Ishikawa (cell line): ENCODE measurements at regions not wholly inside any gene's neighbourhood (a gene's known extent, or its start where the extent isn't known, plus 50 kb on each side); places are given as distances from the start of the nearest gene placed in this dataset.

Experiments used
- CEBPB ChIP-seq: IDR thresholded peaks from 2 replicates; pipeline ENCODE4 v1.6.1; 2012
- EGR1 ChIP-seq: IDR thresholded peaks from 2 replicates; pipeline ENCODE4 v1.6.1; 2012
- EP300 ChIP-seq: IDR thresholded peaks from 2 replicates; pipeline ENCODE4 v1.6.1; 2012; ENCODE audit warnings: borderline replicate concordance
- FOXM1 ChIP-seq: IDR thresholded peaks from 2 replicates; pipeline ENCODE4 v1.6.1; 2012; ENCODE audit warnings: low read depth, borderline replicate concordance
- NFIC ChIP-seq: IDR thresholded peaks from 2 replicates; pipeline ENCODE4 v1.6.1; 2012
- RAD21 ChIP-seq: IDR thresholded peaks from 2 replicates; pipeline ENCODE4 v1.6.1; 2012; ENCODE audit warnings: low read depth
- TAF1 ChIP-seq: IDR thresholded peaks from 2 replicates; pipeline ENCODE4 v1.6.1; 2012; ENCODE audit warnings: low read depth, mild to moderate bottlenecking
- TCF12 ChIP-seq: IDR thresholded peaks from 2 replicates; pipeline ENCODE4 v1.6.1; 2012; ENCODE audit warnings: low read depth
- TEAD4 ChIP-seq: IDR thresholded peaks from 2 replicates; pipeline ENCODE4 v1.6.1; 2012
- YY1 ChIP-seq: IDR thresholded peaks from 2 replicates; pipeline ENCODE4 v1.6.1; 2012; ENCODE audit warnings: low read depth
- TF ChIP-seq, protein P1 (sequence below): IDR thresholded peaks from 2 replicates; pipeline ENCODE4 v1.6.1; 2012
- TF ChIP-seq, protein P2 (sequence below): IDR thresholded peaks from 2 replicates; pipeline ENCODE4 v1.6.1; 2012
- TF ChIP-seq, protein P3 (sequence below): IDR thresholded peaks from 2 replicates; pipeline ENCODE4 v1.6.1; 2012; ENCODE audit warnings: low read depth, mild to moderate bottlenecking

DNA sequence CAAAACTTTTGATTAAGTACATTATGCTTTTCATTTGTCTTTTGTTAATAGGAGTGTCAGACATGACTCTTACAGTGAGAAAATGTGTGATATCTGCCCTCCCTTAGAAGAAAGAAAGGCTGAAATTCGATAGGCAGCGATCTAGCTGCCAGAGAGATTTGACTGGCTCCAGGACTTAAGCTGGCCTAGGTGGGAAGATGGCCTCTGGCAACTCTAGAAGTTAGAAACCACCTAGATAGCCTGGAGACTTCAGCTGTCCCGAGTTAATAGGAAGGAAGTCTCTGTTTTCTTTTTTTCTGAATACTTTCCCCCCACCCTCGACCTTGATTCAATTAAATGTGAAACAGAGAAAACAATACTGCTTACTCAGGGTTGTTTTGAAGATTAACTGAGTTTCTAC, 1194.7 kb upstream of the CRIM1 start:
- no peak for TF ChIP-seq YY1
- no peak for TF ChIP-seq TCF12
- no peak for TF ChIP-seq RAD21
- no peak for TF ChIP-seq NFIC
- no peak for TF ChIP-seq CEBPB
- TF ChIP-seq TEAD4: no peak
- TF ChIP-seq, protein P1, sequence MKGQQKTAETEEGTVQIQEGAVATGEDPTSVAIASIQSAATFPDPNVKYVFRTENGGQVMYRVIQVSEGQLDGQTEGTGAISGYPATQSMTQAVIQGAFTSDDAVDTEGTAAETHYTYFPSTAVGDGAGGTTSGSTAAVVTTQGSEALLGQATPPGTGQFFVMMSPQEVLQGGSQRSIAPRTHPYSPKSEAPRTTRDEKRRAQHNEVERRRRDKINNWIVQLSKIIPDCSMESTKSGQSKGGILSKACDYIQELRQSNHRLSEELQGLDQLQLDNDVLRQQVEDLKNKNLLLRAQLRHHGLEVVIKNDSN: no peak
- TF ChIP-seq, protein P2, sequence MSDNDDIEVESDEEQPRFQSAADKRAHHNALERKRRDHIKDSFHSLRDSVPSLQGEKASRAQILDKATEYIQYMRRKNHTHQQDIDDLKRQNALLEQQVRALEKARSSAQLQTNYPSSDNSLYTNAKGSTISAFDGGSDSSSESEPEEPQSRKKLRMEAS: no peak
- TF ChIP-seq EP300: no peak
- TF ChIP-seq EGR1: no peak
- TF ChIP-seq, protein P3, sequence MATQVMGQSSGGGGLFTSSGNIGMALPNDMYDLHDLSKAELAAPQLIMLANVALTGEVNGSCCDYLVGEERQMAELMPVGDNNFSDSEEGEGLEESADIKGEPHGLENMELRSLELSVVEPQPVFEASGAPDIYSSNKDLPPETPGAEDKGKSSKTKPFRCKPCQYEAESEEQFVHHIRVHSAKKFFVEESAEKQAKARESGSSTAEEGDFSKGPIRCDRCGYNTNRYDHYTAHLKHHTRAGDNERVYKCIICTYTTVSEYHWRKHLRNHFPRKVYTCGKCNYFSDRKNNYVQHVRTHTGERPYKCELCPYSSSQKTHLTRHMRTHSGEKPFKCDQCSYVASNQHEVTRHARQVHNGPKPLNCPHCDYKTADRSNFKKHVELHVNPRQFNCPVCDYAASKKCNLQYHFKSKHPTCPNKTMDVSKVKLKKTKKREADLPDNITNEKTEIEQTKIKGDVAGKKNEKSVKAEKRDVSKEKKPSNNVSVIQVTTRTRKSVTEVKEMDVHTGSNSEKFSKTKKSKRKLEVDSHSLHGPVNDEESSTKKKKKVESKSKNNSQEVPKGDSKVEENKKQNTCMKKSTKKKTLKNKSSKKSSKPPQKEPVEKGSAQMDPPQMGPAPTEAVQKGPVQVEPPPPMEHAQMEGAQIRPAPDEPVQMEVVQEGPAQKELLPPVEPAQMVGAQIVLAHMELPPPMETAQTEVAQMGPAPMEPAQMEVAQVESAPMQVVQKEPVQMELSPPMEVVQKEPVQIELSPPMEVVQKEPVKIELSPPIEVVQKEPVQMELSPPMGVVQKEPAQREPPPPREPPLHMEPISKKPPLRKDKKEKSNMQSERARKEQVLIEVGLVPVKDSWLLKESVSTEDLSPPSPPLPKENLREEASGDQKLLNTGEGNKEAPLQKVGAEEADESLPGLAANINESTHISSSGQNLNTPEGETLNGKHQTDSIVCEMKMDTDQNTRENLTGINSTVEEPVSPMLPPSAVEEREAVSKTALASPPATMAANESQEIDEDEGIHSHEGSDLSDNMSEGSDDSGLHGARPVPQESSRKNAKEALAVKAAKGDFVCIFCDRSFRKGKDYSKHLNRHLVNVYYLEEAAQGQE: no peak
- no peak for TF ChIP-seq TAF1
- TF ChIP-seq FOXM1: no peak
